NB4 (cell line): ENCODE measurements at regions not wholly inside any gene's neighbourhood (a gene's known extent, or its start where the extent isn't known, plus 50 kb on each side); places are given as distances from the start of the nearest gene placed in this dataset.

Experiments
- MYC ChIP-seq: IDR thresholded peaks from 2 replicates; pipeline ENCODE4 v1.6.1; 2011; ENCODE audit warnings: low read depth, low read length
- POLR2A ChIP-seq: IDR thresholded peaks from 2 replicates; pipeline ENCODE4 v1.6.1; 2011; ENCODE audit warnings: mild to moderate bottlenecking; ENCODE audit not compliant: insufficient read length; ENCODE audit errors: extremely low read depth
- TF ChIP-seq, protein P1 (sequence below): IDR thresholded peaks from one replicate; pipeline ENCODE4 v1.5.1; 2012; ENCODE audit warnings: low read depth, low read length

GRCh38 chr15:95528920-95529319 lies 801.6 kb upstream of the NR2F2 start:
- TF ChIP-seq, protein P1, sequence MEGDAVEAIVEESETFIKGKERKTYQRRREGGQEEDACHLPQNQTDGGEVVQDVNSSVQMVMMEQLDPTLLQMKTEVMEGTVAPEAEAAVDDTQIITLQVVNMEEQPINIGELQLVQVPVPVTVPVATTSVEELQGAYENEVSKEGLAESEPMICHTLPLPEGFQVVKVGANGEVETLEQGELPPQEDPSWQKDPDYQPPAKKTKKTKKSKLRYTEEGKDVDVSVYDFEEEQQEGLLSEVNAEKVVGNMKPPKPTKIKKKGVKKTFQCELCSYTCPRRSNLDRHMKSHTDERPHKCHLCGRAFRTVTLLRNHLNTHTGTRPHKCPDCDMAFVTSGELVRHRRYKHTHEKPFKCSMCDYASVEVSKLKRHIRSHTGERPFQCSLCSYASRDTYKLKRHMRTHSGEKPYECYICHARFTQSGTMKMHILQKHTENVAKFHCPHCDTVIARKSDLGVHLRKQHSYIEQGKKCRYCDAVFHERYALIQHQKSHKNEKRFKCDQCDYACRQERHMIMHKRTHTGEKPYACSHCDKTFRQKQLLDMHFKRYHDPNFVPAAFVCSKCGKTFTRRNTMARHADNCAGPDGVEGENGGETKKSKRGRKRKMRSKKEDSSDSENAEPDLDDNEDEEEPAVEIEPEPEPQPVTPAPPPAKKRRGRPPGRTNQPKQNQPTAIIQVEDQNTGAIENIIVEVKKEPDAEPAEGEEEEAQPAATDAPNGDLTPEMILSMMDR: no peak
- TF ChIP-seq POLR2A (no peak), MYC (no peak)
